ENCODE measurements at regions not wholly inside any gene's neighbourhood (a gene's known extent, or its start where the extent isn't known, plus 50 kb on each side); places are given as distances from the start of the nearest gene placed in this dataset.
A peak's percentile ranks its signal among the peaks of the same experiment; 100 is the strongest.
"Not testable (repeated sequence)": the region's sequence is repeated elsewhere in the genome, so short reads cannot be mapped to it uniquely, and the experiment has no call there.

DNA sequence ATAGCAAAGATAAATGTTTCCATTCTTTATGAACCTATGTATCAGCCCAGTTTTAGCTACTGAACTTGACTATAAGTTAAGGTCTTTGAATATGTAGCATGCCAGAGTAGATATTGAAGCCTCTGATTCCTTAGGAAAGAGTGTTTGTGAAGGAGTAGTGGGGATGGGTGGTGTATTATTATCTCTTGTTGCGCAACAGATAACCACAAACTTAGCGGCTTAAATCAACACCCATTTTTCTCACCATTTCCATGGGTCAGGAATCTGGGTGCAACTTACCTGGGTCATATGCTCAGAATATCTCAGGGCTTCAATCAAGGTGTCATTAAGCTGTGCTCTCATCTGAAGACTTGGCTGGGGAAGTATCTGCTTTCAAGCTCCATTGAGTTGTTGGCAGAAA lies 251.4 kb upstream of the PUDP start:
- no peak for FAIRE-seq
- DNase-seq (ENCODE audit: low spot score) = no peak

DNA sequence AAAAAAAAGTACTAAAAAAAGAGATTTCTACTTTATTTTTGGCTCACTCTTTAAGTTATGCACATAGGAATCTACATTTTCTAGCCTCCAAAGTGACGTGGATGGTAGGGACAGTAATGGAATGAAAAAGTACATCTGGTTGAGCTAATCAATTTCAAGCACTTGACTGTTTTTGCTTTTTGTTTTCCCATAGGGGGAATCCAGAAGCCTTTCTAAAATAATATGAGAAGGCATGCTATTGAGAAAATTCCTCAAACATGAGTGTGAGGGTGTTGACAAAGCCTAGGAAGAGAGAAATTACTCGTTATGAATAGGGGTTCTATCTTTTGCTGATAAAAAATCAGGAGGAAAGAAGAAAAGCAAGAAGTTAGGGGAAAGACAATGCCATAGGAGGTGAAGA lies 242.5 kb upstream of the PUDP start:
- DNase-seq (ENCODE audit: low spot score) (no peak), FAIRE-seq (no peak)

DNA sequence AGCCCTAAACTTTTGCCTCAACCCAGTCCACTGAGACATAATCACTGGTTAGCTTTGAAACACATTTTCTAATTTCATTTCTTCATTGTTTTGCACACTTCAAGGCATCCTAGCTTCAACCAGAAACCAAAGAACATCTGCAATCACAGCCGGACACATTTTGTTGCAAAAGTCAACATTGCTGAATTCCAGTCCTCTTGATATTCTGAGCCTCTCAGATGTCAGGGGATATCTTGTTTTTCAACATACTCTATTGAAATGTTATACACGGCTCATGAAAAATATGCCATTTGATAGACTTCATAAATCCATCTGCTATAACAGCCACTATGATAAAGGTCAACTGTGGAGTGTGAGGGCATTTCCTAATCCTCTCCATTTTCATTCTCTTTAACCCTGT lies 241.6 kb upstream of the PUDP start:
- no peak for DNase-seq (ENCODE audit: low spot score)
- FAIRE-seq = no peak

DNA sequence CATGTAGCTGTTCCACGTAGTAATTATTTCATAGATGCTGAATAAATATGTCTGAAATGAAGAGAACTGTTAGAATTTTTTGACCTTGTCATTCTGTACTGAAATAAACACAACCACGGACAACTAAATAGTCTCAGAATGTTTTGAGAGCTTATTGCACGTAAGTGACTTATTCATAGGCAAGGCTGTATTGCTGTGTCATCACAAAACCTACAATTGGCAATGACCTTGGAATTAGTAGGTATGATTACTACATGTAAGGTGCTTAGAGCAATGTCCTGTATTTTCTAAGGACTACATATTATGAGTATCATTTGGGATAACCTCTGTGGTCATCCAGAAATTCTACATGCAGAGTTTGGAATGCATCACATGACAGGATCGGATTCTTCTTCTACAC lies 237.2 kb upstream of the PUDP start:
- FAIRE-seq (no peak), DNase-seq (ENCODE audit: low spot score) (no peak)

DNA sequence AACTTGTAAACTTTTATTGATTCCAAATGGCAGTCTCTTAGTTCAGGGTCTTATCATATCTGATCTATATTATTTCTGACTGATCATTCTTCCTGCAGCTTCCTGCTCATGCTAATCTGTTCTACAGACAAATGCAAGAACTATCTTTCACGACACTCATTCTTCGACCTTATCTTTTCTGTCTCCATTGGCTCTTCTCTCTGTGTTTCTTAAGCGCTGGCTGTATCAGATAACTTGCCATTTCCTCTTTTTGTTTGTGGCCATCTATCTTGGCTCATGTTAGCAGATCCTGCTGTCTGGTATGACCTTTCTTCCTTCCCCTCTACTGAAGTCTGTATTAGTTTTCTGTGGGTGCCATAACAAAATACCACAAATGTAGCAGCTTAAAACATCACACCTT lies 230.5 kb upstream of the PUDP start:
- DNase-seq (ENCODE audit: low spot score) (no peak), FAIRE-seq (no peak)

- DNase-seq (ENCODE audit: low spot score) (no peak), FAIRE-seq (no peak)
These were observed 225.0 kb upstream of the PUDP start for GRCh38 chrX:7372825-7373525.

DNA sequence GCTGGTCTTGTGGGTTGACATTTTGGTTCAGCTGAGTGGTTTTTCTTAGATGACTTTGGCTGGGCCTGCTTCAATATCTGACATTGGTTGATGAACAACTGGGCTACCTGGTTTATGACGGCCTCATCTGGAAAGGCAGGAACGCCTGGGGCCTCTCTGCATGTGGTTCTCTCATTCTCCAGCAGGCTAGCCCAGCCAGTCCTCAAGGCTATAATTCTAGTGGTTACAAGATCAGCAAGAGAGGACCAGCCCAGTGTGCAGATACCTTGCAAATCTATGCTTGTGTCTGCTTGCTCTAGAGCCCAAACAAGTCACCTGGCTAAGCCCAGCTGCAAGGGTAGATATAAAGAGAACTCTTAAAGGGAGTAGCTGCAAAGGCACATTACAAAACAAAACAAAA lies 214.2 kb upstream of the PUDP start:
- FAIRE-seq (no peak), DNase-seq (ENCODE audit: low spot score) (no peak)

- DNase-seq (ENCODE audit: low spot score) (no peak), FAIRE-seq (no peak)
These were observed 204.0 kb upstream of the PUDP start for GRCh38 chrX:7351926-7352325.

DNA sequence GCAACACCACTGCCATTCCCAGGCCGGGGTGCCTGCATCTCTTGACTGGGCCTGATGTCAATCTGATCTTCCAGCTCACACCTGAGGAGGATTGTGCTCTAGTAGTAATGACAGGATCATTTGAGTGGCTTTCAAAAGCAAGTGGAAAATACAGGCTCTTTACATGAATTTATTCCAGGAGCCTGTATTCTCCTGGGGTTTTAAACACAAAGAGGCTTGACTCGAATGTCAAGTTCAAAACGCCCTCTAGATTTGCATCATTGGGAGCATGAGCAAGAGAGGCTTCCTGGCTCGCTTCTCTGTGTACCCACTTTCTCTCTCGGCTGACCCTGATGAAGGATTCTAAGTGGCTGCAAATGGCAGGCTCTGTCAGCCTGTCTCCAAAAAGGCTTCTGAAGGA lies 199.5 kb upstream of the PUDP start:
- FAIRE-seq (no peak), DNase-seq (ENCODE audit: low spot score) (no peak)

DNA sequence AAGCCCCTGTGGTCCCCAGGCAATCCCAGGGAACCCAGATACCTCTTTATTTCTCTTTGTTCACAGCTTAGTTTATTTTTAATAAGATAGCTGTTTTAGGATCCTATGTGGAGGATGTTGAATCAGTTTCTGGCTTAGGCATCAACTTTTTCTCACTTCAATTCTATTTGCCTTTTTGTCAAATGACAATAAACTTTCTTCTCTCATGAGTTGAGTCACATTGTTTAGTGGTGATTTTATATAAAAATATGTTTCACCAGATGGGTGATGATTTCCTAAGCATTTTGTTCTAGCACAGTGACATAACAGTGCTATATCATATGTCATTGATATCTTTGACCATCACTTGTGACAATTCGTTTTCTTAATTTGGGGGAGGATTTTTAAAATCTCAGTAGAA lies 198.1 kb upstream of the PUDP start:
- FAIRE-seq = no peak
- DNase-seq (ENCODE audit: low spot score) = no peak

GRCh38 chrX:7343181-7343580 lies 195.2 kb upstream of the PUDP start:
- no peak for FAIRE-seq
- DNase-seq (ENCODE audit: low spot score) = no peak

- not testable (repeated sequence) for FAIRE-seq; DNase-seq (ENCODE audit: low spot score)
These were observed 187.9 kb upstream of the PUDP start for GRCh38 chrX:7335816-7336362.

- FAIRE-seq = no peak
- DNase-seq (ENCODE audit: low spot score) = peak; percentile 4
These were observed 186.4 kb upstream of the PUDP start for GRCh38 chrX:7334253-7334935.

DNA sequence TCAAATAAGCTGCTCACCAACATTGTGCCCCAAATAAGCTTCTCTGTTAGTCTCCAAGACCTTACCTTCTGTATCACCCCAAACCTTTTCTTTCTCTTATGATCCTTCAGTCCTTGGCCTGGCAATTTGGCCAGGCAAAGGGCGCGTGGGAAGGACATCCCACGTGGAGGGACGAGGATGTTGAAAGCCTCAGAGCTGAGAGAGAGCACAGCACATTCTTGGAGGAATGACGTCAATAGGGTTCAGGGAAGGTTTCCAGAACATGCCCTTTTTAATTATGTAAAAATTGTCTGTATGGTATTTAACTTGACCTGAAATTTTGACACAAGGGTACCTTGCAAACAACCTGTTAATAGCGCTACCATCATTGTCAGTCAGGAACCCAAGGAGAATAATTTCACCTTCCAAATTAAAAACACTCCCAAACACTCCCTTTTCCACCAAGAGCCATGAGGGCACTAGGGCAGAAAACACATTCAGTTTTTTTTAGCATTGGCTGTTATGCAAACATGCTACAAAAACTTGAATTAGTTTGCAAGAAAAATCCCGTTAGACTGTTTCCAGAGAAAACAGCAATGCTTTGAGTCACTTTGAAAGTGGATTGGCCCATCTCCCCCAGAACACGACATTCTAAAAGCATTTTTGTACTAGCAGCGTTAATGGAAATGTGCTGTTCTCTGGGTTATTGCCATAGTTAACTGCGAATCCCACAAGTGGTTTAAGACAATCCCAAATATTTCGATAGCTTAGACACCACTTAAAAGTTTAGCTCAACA lies 183.2 kb upstream of the PUDP start:
- FAIRE-seq = no peak
- no peak for DNase-seq (ENCODE audit: low spot score)

GRCh38 chrX:7330556-7330955 lies 182.6 kb upstream of the PUDP start:
- no peak for DNase-seq (ENCODE audit: low spot score)
- no peak for FAIRE-seq

- no peak for FAIRE-seq
- DNase-seq (ENCODE audit: low spot score) = no peak
These were observed 170.7 kb upstream of the PUDP start for GRCh38 chrX:7318661-7319060.

GRCh38 chrX:7318241-7318640 lies 170.3 kb upstream of the PUDP start:
- DNase-seq (ENCODE audit: low spot score) (no peak), FAIRE-seq (no peak)

GRCh38 chrX:7316887-7317286 lies 168.9 kb upstream of the PUDP start:
- no peak for FAIRE-seq
- DNase-seq (ENCODE audit: low spot score) = no peak

DNA sequence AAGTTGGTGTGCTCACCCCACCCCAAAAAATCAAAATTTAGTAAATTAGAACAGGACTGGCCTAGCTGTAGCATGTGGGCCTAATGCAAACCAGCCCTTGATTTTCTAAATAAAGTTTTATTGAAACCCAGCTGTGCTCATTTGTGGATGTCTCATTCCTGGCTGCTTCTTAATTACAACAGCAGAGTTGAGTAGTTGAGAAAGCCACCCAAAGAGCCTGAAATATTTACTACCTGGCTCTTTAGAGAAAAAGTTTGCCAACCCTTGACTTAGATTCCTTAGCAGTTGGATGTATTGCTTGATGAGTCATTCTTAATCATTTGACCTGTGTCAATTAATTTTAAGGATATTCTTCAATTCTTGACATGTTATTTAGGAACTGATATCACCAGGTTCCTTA lies 168.3 kb upstream of the PUDP start:
- DNase-seq (ENCODE audit: low spot score) (no peak), FAIRE-seq (no peak)

DNA sequence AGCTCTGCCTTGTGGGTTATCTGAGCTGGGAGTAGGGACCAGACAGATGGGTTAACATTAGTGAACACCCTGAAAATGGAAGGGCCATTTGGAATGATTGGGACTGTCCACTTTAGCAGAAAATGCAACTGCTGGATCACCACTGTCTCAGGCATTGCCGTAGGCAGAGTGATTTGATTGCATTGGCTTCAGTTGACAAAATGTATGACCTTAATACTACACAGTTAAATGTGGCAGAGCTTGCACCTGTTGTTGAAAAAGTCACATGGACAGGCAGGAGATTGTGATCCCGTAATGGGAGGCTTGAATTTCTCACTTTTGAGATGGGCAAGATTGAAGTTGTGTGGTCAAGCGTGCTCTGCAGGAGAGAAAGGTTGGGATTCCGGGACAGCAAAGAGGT lies 166.5 kb upstream of the PUDP start:
- DNase-seq (ENCODE audit: low spot score) (no peak), FAIRE-seq (no peak)

DNA sequence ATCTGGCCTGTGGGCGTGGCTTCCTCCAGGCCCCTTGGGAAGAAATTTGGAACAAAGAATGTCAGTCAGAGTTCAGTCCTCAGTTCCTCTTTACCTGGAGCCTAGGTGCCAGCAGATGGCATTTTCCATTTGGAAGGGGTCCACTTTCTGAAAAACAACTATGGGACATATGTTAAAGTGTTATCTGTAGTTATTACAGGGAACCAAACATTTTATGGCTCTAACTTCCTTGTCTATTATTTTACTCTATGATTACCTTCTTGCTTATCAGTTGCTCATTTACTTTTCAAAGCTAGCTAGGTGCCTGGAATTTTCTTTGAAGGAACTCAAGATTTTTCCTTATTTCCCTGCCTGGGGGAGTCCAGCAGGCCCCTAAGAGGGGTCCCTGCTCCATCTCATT lies 159.8 kb upstream of the PUDP start:
- no peak for FAIRE-seq
- DNase-seq (ENCODE audit: low spot score) = no peak

DNA sequence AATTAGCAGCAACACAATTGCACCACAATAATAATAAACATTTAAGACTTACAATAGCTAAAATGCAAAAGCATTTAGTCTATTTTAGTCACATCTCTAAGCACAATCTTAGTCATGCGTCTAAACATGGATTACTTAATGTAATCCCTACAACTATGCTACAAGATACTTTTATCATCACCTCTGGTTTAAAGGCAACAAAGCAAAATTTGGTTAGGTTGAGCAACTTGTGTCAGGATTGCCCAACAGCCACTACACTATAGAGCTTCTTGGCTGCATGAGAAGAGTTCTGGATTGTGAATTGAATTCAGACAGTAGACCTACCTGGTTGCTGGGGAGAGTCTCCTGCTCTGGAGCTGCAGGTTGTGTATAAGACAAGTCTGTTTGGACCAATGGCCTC lies 146.5 kb upstream of the PUDP start:
- FAIRE-seq (no peak), DNase-seq (ENCODE audit: low spot score) (no peak)

Data from urothelium cell line (cell line).